K562 (cell line): ENCODE measurements at regions not wholly inside any gene's neighbourhood (a gene's known extent, or its start where the extent isn't known, plus 50 kb on each side); places are given as distances from the start of the nearest gene placed in this dataset.
A peak's percentile ranks its signal among the peaks of the same experiment; 100 is the strongest.

Experiments
- ATF7 ChIP-seq: fragments of 450-650 bp; IDR thresholded peaks from 2 replicates; pipeline ENCODE4 v1.7.1; 2014; ENCODE audit warnings: mild to moderate bottlenecking, moderate library complexity
- BHLHE40 ChIP-seq: IDR thresholded peaks from 2 replicates; pipeline ENCODE4 v1.6.1; 2011; ENCODE audit warnings: low read length, improper control_type of control experiment
- CBFA2T3 ChIP-seq: fragments of 450-650 bp; IDR thresholded peaks from 2 replicates; pipeline ENCODE4 v1.6.1; 2017
- CHCHD3 ChIP-seq: fragments of 250-450 bp; sonication (Bioruptor Pico); IDR thresholded peaks from 2 replicates; pipeline ENCODE4 v2.1.2; 2022; ENCODE audit warnings: mild to moderate bottlenecking
- CREB3 ChIP-seq: fragments of 450-650 bp; conservative IDR thresholded peaks from 2 replicates; pipeline ENCODE4 v1.6.1; 2016; ENCODE audit warnings: missing genetic modification characterization, low read depth, mild to moderate bottlenecking, missing compliant biosample characterization, moderate library complexity
- HNRNPK ChIP-seq: fragments of 200-400 bp; formaldehyde crosslinking; IDR thresholded peaks from one replicate; pipeline ENCODE4 v1.6.1; 2018; ENCODE audit warnings: mild to moderate bottlenecking, low read depth, low read length; ENCODE audit not compliant: poor library complexity, severe bottlenecking
- JUN ChIP-seq, 2 experiments: sonication (generic) in 1 of 2; formaldehyde crosslinking in 1 of 2; IDR thresholded peaks; 2 replicates each; pipeline versions ENCODE4 v1.6.1 to v1.8.0; 2012 to 2022; ENCODE audit warnings: borderline replicate concordance in 2 of 2, mild to moderate bottlenecking in 2 of 2, improper control_type of control experiment in 1 of 2, low read depth in 1 of 2, low read length in 1 of 2, missing genetic modification reagents in 1 of 2
- KLF13 ChIP-seq: fragments of 450-650 bp; IDR thresholded peaks from 2 replicates; pipeline ENCODE4 v1.6.1; 2016; ENCODE audit warnings: missing genetic modification characterization, low read depth, mild to moderate bottlenecking, missing compliant biosample characterization, moderate library complexity, borderline replicate concordance
- LARP7 ChIP-seq: fragments of 450-650 bp; IDR thresholded peaks from 2 replicates; pipeline ENCODE4 v1.6.1; 2016
- MNT ChIP-seq, 2 experiments: fragments of 450-650 bp; conservative IDR thresholded peaks; 2 replicates each; pipeline ENCODE4 v1.6.1; 2017; ENCODE audit warnings: mild to moderate bottlenecking in 2 of 2, moderate library complexity in 2 of 2
- MTA2 ChIP-seq: fragments of 450-650 bp; IDR thresholded peaks from 2 replicates; pipeline ENCODE4 v1.6.1; 2016; ENCODE audit warnings: low read depth
- NFYB ChIP-seq: IDR thresholded peaks from 2 replicates; pipeline ENCODE4 v1.6.1; 2011; ENCODE audit warnings: mild to moderate bottlenecking, moderate library complexity; ENCODE audit not compliant: insufficient read length; ENCODE audit errors: extremely low read depth
- RFX7 ChIP-seq: fragments of 250-450 bp; sonication (Bioruptor Pico); IDR thresholded peaks from 2 replicates; pipeline ENCODE4 v1.5.1; 2021; ENCODE audit warnings: mild to moderate bottlenecking
- SIX5 ChIP-seq, 2 experiments: IDR thresholded peaks; 2 replicates each; pipeline ENCODE4 v1.6.1; 2011; ENCODE audit warnings: low read length in 2 of 2, borderline replicate concordance in 1 of 2, low read depth in 1 of 2, mild to moderate bottlenecking in 1 of 2, moderate library complexity in 1 of 2; ENCODE audit not compliant: insufficient read depth in 1 of 2
- SMAD1 ChIP-seq: fragments of 150-350 bp; IDR thresholded peaks from 2 replicates; pipeline ENCODE4 v1.6.1; 2014; ENCODE audit warnings: low read length, low read depth; ENCODE audit not compliant: partially characterized antibody
- SNRNP70 ChIP-seq: fragments of 200-400 bp; formaldehyde crosslinking; optimal IDR thresholded peaks from 2 replicates; pipeline ENCODE3; 2017; ENCODE audit warnings: low read depth, low read length
- SRSF7 ChIP-seq: fragments of 200-400 bp; formaldehyde crosslinking; optimal IDR thresholded peaks from 2 replicates; pipeline ENCODE3; 2017; ENCODE audit warnings: mild to moderate bottlenecking, low read depth, low read length
- TAF7 ChIP-seq: fragments of 450-650 bp; IDR thresholded peaks from 2 replicates; pipeline ENCODE4 v1.6.1; 2016; ENCODE audit warnings: missing genetic modification characterization, missing compliant biosample characterization
- TAF9B ChIP-seq: fragments of 450-650 bp; IDR thresholded peaks from 2 replicates; pipeline ENCODE4 v1.6.1; 2018; ENCODE audit warnings: mild to moderate bottlenecking; ENCODE audit not compliant: partially characterized antibody
- TEAD2 ChIP-seq: fragments of 450-650 bp; IDR thresholded peaks from 2 replicates; pipeline ENCODE4 v1.6.1; 2016; ENCODE audit warnings: missing genetic modification characterization, control low read depth, missing compliant biosample characterization
- ZC3H8 ChIP-seq: fragments of 450-650 bp; IDR thresholded peaks from 2 replicates; pipeline ENCODE4 v1.6.1; 2017
- ZKSCAN1 ChIP-seq: fragments of 150-350 bp; IDR thresholded peaks from 2 replicates; pipeline ENCODE4 v1.6.1; 2016; ENCODE audit warnings: low read depth, low read length
- ZKSCAN3 ChIP-seq: fragments of 250-450 bp; sonication (Bioruptor Pico); IDR thresholded peaks from 2 replicates; pipeline ENCODE4 v1.4.0; 2020
- ZNF143 ChIP-seq: sonication (generic); formaldehyde crosslinking; IDR thresholded peaks from 2 replicates; pipeline ENCODE4 v1.9.0; 2022; ENCODE audit warnings: mild to moderate bottlenecking, missing genetic modification reagents
- ZNF507 ChIP-seq: conservative IDR thresholded peaks from 2 replicates; pipeline ENCODE4 v1.6.1; 2017; ENCODE audit warnings: missing genetic modification characterization, missing compliant biosample characterization
- ZNF75A ChIP-seq: fragments of 450-650 bp; formaldehyde crosslinking; IDR thresholded peaks from 2 replicates; pipeline ENCODE4 v1.4.0; 2020; ENCODE audit warnings: mild to moderate bottlenecking
- TF ChIP-seq, protein P1 (sequence below): fragments of 450-650 bp; formaldehyde crosslinking; IDR thresholded peaks from 2 replicates; pipeline ENCODE4 v1.4.0; 2020; ENCODE audit warnings: mild to moderate bottlenecking, moderate library complexity
- TF ChIP-seq, protein P2 (sequence below): sonication (generic); IDR thresholded peaks from 2 replicates; pipeline ENCODE4 v1.6.1; 2016

DNA sequence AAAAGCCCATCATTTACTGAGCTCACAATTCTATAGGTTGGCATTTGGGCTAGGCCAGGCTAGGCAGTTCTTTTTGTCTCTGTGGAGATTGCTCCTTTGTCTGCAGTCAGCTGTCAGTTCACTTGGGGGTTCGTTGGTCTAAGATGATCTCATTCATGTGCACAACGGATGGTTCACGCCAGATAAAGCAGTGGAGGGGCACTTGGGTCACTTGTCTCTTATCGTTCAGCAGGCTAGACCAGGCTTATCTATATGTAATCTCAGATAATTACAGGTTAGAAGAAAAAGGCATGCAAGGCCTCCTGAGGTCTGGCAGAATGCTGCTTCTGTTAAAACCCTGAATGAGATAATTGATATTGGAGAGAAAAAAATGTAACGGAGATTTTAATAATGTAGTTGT is 119.0 kb upstream of the ATP2B1 start (continued):
- TF ChIP-seq JUN (IDR thresholded peaks at IDR 0.05; ENCODE audit: borderline replicate concordance, low read depth, low read length): peak; percentile 56
- TF ChIP-seq JUN (CRISPR knock-in tag; IDR thresholded peaks at IDR 0.05; ENCODE audit: borderline replicate concordance): no peak
- TF ChIP-seq TEAD2 (tag): no peak
- TF ChIP-seq, protein P1, sequence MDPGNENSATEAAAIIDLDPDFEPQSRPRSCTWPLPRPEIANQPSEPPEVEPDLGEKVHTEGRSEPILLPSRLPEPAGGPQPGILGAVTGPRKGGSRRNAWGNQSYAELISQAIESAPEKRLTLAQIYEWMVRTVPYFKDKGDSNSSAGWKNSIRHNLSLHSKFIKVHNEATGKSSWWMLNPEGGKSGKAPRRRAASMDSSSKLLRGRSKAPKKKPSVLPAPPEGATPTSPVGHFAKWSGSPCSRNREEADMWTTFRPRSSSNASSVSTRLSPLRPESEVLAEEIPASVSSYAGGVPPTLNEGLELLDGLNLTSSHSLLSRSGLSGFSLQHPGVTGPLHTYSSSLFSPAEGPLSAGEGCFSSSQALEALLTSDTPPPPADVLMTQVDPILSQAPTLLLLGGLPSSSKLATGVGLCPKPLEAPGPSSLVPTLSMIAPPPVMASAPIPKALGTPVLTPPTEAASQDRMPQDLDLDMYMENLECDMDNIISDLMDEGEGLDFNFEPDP: no peak
- TF ChIP-seq HNRNPK: no peak
- no peak for TF ChIP-seq ZNF75A (CRISPR knock-in tag)
- no peak for TF ChIP-seq SRSF7
- TF ChIP-seq, protein P2, sequence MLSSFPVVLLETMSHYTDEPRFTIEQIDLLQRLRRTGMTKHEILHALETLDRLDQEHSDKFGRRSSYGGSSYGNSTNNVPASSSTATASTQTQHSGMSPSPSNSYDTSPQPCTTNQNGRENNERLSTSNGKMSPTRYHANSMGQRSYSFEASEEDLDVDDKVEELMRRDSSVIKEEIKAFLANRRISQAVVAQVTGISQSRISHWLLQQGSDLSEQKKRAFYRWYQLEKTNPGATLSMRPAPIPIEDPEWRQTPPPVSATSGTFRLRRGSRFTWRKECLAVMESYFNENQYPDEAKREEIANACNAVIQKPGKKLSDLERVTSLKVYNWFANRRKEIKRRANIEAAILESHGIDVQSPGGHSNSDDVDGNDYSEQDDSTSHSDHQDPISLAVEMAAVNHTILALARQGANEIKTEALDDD: 0 out of 2 replicates have a peak, but pooled peaks have one; percentile 28
- TF ChIP-seq ZC3H8: no peak
- no peak for TF ChIP-seq CREB3 (tag)
- TF ChIP-seq ZNF507 (tag): no peak
- no peak for TF ChIP-seq KLF13 (tag)
- peak; percentile 78 for TF ChIP-seq CBFA2T3
- TF ChIP-seq SIX5 (IDR thresholded peaks at IDR 0.05; ENCODE audit: borderline replicate concordance in 1 of 2, insufficient read depth in 1 of 2, low read depth in 1 of 2, low read length in 2 of 2): no peak
- TF ChIP-seq ZKSCAN1: no peak
- no peak for TF ChIP-seq RFX7 (CRISPR knock-in tag)
- TF ChIP-seq CHCHD3 (CRISPR knock-in tag): no peak
- TF ChIP-seq BHLHE40: peak; percentile 65; the same call in 1 of the 2 replicates
- TF ChIP-seq SMAD1: no peak
- TF ChIP-seq MNT (conservative IDR thresholded peaks at IDR 0.05): no peak
- TF ChIP-seq TAF9B: no peak
- no peak for TF ChIP-seq TAF7 (tag)
- peak; percentile 83 for TF ChIP-seq ATF7
- no peak for TF ChIP-seq NFYB
- peak; percentile 38; the same call in 1 of the 2 replicates for TF ChIP-seq MTA2
- TF ChIP-seq LARP7: no peak
- no peak for TF ChIP-seq ZNF143 (CRISPR knock-in tag)
- TF ChIP-seq ZKSCAN3: peak; percentile 70
- no peak for TF ChIP-seq SNRNP70
